Naive B cell (primary cell): ENCODE measurements at regions not wholly inside any gene's neighbourhood (a gene's known extent, or its start where the extent isn't known, plus 50 kb on each side); places are given as distances from the start of the nearest gene placed in this dataset.
A peak's percentile ranks its signal among the peaks of the same experiment; 100 is the strongest.
"Not testable (repeated sequence)": the region's sequence is repeated elsewhere in the genome, so short reads cannot be mapped to it uniquely, and the experiment has no call there.

Experiments
- ATAC-seq, 2 donors: fragments of 150-1000 bp; cut with Tn5 transposase; 2 replicates each; pipeline ENCODE4 v1.10.0; 2021; ENCODE audit warnings: low read depth in 2 of 2, mild to moderate bottlenecking in 2 of 2, moderate library complexity in 2 of 2
- DNase-seq: peaks from one replicate; pipeline ENCODE4 v3.0.0; 2022
- H3K27ac Mint-ChIP-seq, 6 donors: one replicate each; pipeline ENCODE4 v1.8.0; 2020 to 2022; ENCODE audit warnings: mild to moderate bottlenecking in 6 of 6, mixed read lengths in 6 of 6, moderate library complexity in 5 of 6, inconsistent platforms in 2 of 6
- H3K27me3 Mint-ChIP-seq, 3 donors: one replicate each; pipeline ENCODE4 v1.8.0; 2021 to 2022; ENCODE audit warnings: mixed read lengths in 3 of 3, mild to moderate bottlenecking in 1 of 3
- H3K36me3 Mint-ChIP-seq, 2 donors: one replicate each; pipeline ENCODE4 v1.8.0; 2020 to 2022; ENCODE audit warnings: mixed read lengths in 2 of 2, inconsistent platforms in 1 of 2, mild to moderate bottlenecking in 1 of 2
- H3K4me1 Mint-ChIP-seq, 3 donors: one replicate each; pipeline ENCODE4 v1.8.0; 2020 to 2022; ENCODE audit warnings: mixed read lengths in 3 of 3, inconsistent platforms in 1 of 3, mild to moderate bottlenecking in 1 of 3, moderate library complexity in 1 of 3
- H3K4me3 Mint-ChIP-seq, 8 donors: one replicate each; pipeline ENCODE4 v1.8.0; 2020 to 2022; ENCODE audit warnings: mild to moderate bottlenecking in 8 of 8, mixed read lengths in 8 of 8, moderate library complexity in 8 of 8, inconsistent platforms in 2 of 8
- H3K9me3 Mint-ChIP-seq, 7 donors: one replicate each; pipeline ENCODE4 v1.8.0; 2020 to 2022; ENCODE audit warnings: mixed read lengths in 7 of 7, mild to moderate bottlenecking in 5 of 7, inconsistent platforms in 2 of 7, moderate library complexity in 1 of 7

GRCh38 chr9:124130277-124131075 is 118.9 kb downstream of the LHX2 start:
- H3K4me3 Mint-ChIP-seq = no peak overlapping the region

GRCh38 chr9:124131518-124131917 is 120.0 kb downstream of the LHX2 start:
- not testable (repeated sequence) for ATAC-seq, H3K27me3 Mint-ChIP-seq, DNase-seq, H3K4me3 Mint-ChIP-seq, H3K9me3 Mint-ChIP-seq, H3K36me3 Mint-ChIP-seq
- Mint-ChIP-seq H3K27ac (peak overlapping the region in 1 of 6 donors; percentile 51), H3K4me1 (peaks cover 9 to 13% (median 10%) of the 10 kb centered on the region in 3 donors)

More at GRCh38 chr9:124130277-124131075, 118.9 kb downstream of the LHX2 start:
- H3K27ac Mint-ChIP-seq = peak overlapping the region in 1 of 6 donors; percentile 59
- H3K27me3 Mint-ChIP-seq = no peaks in the 10 kb centered on the region
- DNase-seq = no peak
- H3K9me3 Mint-ChIP-seq = no peaks in the 10 kb centered on the region
- ATAC-seq = no peak
- no peaks in the 10 kb centered on the region for H3K36me3 Mint-ChIP-seq
- peaks cover 9 to 13% (median 10%) of the 10 kb centered on the region in 3 donors for H3K4me1 Mint-ChIP-seq

- ATAC-seq (no peak), DNase-seq (no peak)
- H3K36me3 Mint-ChIP-seq = no peaks in the 10 kb centered on the region
- H3K9me3 Mint-ChIP-seq = no peaks in the 10 kb centered on the region
- no peak overlapping the region for H3K4me3 Mint-ChIP-seq
- no peak overlapping the region for H3K27ac Mint-ChIP-seq
- H3K4me1 Mint-ChIP-seq = peaks cover 0 to 11% (median 4%) of the 10 kb centered on the region in 3 donors
- H3K27me3 Mint-ChIP-seq = no peaks in the 10 kb centered on the region
Measured at GRCh38 chr9:124132671-124133147, 121.1 kb downstream of the LHX2 start.

DNA sequence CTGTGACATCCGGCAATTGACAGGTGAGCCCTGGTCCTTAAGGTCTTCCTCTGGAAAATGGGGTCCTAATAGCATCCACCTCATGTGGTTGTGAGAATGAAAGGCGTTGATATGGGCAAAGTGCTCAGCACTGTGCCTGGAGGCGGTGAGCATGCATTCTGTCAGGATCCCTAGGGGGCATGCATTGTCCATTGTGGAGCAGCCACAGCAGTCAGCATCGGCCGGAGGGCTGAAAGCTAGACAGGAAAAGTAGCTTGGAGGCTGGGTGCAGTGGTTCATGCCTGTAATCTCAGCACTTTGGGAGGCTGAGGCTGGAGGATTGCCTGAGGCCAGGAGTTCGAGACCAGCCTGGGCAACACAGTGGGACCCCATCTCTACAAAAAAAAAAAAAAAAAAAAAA is 122.2 kb downstream of the LHX2 start:
- DNase-seq (peak; percentile 9), ATAC-seq (no peak)
- Mint-ChIP-seq H3K4me3 (no peak overlapping the region), H3K27me3 (no peaks in the 10 kb centered on the region), H3K27ac (peak overlapping the region in 1 of 6 donors; percentile 42), H3K4me1 (peaks cover 0 to 11% (median 4%) of the 10 kb centered on the region in 3 donors), H3K36me3 (no peaks in the 10 kb centered on the region), H3K9me3 (no peaks in the 10 kb centered on the region)

DNA sequence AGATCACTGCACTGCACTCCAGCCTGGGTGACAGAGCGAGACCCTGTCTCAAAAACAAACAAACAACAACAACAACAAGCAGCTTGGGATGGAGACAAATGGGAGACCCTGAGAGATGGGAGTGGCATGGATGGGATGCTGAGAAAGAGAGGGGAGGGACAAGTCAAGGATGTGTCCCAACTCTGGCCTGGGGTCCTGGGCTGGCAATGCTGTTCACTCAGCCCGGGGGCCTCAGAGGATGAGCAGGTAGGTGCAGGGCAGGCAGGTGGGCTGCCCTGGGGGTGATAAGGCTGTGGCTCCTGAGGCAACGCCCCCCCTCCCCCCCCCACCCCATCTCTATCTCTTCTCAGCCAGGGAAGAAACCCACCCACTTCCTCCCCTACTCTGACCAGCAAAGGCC is 123.0 kb downstream of the LHX2 start:
- DNase-seq (no peak), ATAC-seq (no peak)
- Mint-ChIP-seq H3K4me1 (peaks cover 0 to 11% (median 4%) of the 10 kb centered on the region in 3 donors), H3K36me3 (no peaks in the 10 kb centered on the region), H3K27ac (peak overlapping the region in 2 of 6 donors; percentile 74 to 95), H3K9me3 (no peaks in the 10 kb centered on the region), H3K27me3 (no peaks in the 10 kb centered on the region), H3K4me3 (peak overlapping the region in 1 of 8 donors; percentile 70)

DNA sequence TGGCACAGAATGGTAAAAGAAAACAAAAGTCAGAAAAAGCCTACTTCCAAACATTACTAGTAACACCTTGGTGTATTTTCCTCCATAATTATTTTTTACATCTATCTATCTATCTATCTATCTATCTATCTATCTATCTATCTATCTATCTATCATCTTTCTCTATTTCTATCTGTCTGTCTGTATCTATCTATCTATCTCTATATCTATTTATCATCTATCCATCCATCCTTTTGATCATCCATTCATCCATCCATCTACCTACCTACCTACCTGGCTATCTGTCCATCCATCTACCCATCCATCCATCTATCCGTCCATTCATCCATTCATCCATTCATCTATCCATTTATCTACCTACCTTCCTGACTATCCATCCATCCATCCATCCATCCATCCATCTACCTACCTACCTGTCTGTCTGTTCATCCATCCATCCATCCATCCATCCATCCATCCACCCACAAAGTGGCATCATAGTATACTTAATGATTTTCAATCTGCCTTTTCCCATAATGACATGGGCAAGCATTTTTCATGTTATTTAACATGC is 121.9 kb upstream of the NEK6 start:
- H3K4me1 Mint-ChIP-seq = peaks cover 0 to 8% (median 4%) of the 10 kb centered on the region in 3 donors
- peak overlapping the region in 2 of 6 donors; percentile 66 to 71 for H3K27ac Mint-ChIP-seq
- ATAC-seq = no peak
- H3K27me3 Mint-ChIP-seq = no peaks in the 10 kb centered on the region
- H3K4me3 Mint-ChIP-seq = no peak overlapping the region
- H3K36me3 Mint-ChIP-seq = no peaks in the 10 kb centered on the region
- DNase-seq = no peak
- H3K9me3 Mint-ChIP-seq = no peaks in the 10 kb centered on the region

DNA sequence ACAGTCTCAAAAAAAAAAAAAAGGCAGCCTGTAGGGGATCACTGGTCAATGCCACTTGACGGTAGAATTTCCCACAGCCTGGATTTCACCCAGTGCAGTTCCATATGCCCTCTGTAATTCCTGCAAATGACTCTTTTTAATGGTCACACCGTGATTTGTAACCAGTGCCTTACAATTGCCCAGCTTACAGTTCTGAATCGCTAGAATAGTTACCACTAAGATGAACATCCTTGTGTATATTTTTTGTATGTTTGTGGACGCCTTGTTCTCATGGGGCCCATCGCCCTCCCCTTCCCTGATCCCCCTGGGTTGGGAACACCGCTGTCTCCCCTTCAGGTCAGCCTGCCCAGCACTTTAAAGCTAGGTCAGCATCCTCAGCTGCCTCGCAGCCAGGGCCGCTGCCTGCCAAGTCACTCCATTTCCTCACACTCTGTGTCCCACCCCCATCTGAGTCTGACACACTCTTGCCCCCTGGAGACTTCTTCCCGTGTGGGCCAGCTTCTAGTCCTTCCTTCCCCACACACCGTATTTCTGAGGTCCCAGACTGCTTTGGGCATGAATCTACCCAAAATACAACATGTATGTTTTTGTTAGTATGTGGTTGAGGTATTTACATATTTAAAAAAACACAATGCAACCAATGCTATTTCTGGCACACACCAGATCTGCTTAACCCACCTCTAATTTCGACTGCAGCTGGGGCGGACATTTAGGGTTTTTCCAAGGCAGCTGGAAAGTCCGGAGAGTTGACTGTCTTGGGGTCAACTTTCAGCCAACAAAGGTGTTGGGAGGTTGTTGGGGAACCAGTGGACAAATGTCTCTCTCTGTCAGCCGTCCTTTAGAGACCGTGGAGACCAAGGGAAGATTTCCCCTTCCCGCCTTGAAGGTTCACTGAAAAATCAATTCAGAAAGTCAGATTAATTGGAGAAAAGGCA is 120.5 kb upstream of the NEK6 start:
- H3K9me3 Mint-ChIP-seq = no peaks in the 10 kb centered on the region
- peak overlapping the region in 2 of 6 donors; percentile 11 to 88 for H3K27ac Mint-ChIP-seq
- peaks cover 0 to 4% (median 4%) of the 10 kb centered on the region in 3 donors for H3K4me1 Mint-ChIP-seq
- H3K4me3 Mint-ChIP-seq = peak overlapping the region in 1 of 8 donors; percentile 63
- peak; percentile 51 to 74 for ATAC-seq
- DNase-seq = no peak
- no peaks in the 10 kb centered on the region for H3K36me3 Mint-ChIP-seq
- H3K27me3 Mint-ChIP-seq = no peaks in the 10 kb centered on the region

- H3K9me3 Mint-ChIP-seq = no peaks in the 10 kb centered on the region
- peaks cover 0 to 4% (median 4%) of the 10 kb centered on the region in 3 donors for H3K4me1 Mint-ChIP-seq
- DNase-seq (no peak), ATAC-seq (no peak)
- H3K27ac Mint-ChIP-seq = peak overlapping the region in 4 of 6 donors; percentile 12 to 88 (median 34)
- no peak overlapping the region for H3K4me3 Mint-ChIP-seq
- H3K36me3 Mint-ChIP-seq = no peaks in the 10 kb centered on the region
- no peaks in the 10 kb centered on the region for H3K27me3 Mint-ChIP-seq
Measured at GRCh38 chr9:124137944-124138335, 119.8 kb upstream of the NEK6 start.

- Mint-ChIP-seq H3K36me3 (no peaks in the 10 kb centered on the region), H3K4me1 (peaks cover 0 to 4% (median 4%) of the 10 kb centered on the region in 3 donors), H3K27ac (peak overlapping the region in 1 of 6 donors; percentile 43), H3K4me3 (no peak overlapping the region), H3K9me3 (no peaks in the 10 kb centered on the region), H3K27me3 (no peaks in the 10 kb centered on the region)
- no peak for DNase-seq
- no peak for ATAC-seq
Measured at GRCh38 chr9:124139001-124139400, 118.7 kb upstream of the NEK6 start.

DNA sequence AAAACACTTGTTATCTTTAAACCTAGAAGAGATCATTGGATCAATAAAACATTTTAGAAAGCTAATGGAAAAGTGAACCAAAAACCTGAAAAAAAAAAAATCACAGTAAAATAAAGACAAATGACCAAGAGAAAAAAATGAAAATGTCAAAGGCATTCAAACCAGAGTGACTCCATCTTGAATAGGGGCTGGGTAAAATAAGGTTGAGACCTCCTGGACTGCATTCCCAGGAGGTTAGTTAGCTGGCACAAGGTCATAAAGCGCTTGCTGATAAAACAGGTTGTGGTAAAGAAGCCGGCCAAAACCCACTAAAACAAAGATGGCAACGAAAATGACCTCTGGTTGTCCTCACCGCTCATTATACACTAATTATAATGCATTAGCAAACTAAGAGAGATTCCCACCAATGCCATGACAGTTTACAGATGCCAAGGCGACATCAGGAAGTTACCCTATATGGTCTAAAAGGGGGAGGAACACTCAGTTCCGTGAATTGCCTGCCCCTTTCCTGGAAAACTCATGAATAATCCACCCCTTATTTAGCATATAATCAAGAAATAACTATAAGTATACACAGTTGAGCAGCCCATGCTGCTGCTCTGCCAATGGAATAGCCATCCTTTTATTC is 116.7 kb upstream of the NEK6 start:
- H3K36me3 Mint-ChIP-seq = no peaks in the 10 kb centered on the region
- H3K4me1 Mint-ChIP-seq = peaks cover 0 to 4% (median 0%) of the 10 kb centered on the region in 3 donors
- DNase-seq (no peak), ATAC-seq (no peak)
- H3K4me3 Mint-ChIP-seq = no peak overlapping the region
- peak overlapping the region in 1 of 6 donors; percentile 32 for H3K27ac Mint-ChIP-seq
- no peaks in the 10 kb centered on the region for H3K27me3 Mint-ChIP-seq
- H3K9me3 Mint-ChIP-seq = no peaks in the 10 kb centered on the region

- not testable (repeated sequence) for H3K9me3 Mint-ChIP-seq, H3K4me3 Mint-ChIP-seq, H3K27ac Mint-ChIP-seq, H3K4me1 Mint-ChIP-seq, ATAC-seq, DNase-seq, H3K36me3 Mint-ChIP-seq, H3K27me3 Mint-ChIP-seq
Measured at GRCh38 chr9:124144561-124145123, 113.1 kb upstream of the NEK6 start.

DNA sequence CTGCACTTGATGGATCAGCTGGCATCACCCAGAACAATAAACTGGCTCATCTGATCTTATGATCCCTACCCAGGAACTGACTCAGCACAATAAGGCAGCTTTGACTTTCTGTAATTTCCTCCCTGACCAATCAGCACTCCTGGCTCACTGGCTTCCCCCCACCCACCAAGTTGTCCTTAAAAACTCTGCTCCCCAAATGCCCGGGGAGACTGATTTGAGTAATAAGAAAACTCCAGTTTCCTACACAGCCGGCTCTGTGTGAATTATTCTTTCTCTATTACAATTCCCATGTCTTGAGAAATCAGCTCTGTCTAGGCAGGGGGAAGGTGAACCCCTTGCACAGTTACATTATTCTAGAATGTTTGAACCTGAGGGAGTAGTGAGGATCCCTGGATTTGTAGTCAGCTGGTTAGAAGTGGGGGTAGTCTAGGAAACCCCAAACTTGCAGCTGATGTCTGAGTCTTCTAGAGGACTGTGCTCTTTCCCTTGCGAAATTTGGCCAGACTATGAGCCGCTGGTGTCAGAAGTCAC is 111.7 kb upstream of the NEK6 start:
- no peaks in the 10 kb centered on the region for H3K9me3 Mint-ChIP-seq
- peak overlapping the region in 1 of 6 donors; percentile 38 for H3K27ac Mint-ChIP-seq
- no peaks in the 10 kb centered on the region for H3K4me1 Mint-ChIP-seq
- DNase-seq (no peak), ATAC-seq (no peak)
- H3K27me3 Mint-ChIP-seq = no peaks in the 10 kb centered on the region
- H3K36me3 Mint-ChIP-seq = no peaks in the 10 kb centered on the region
- H3K4me3 Mint-ChIP-seq = no peak overlapping the region
